Ureter (tissue), 1 donor: ENCODE measurements at regions not wholly inside any gene's neighbourhood (a gene's known extent, or its start where the extent isn't known, plus 50 kb on each side); places are given as distances from the start of the nearest gene placed in this dataset.
"Not testable (repeated sequence)": the region's sequence is repeated elsewhere in the genome, so short reads cannot be mapped to it uniquely, and the experiment has no call there.

Experiments
- DNase-seq: peaks from one replicate; pipeline ENCODE4 v3.0.0-alpha.2; 2020; ENCODE audit warnings: low spot score
- donor health status: DM: yes; HTN: yes; CAD: no.

- no peak for DNase-seq
These were observed 178.0 kb downstream of the SYK start for GRCh38 chr9:90979639-90980038.

GRCh38 chr9:90981726-90982125 is 180.1 kb downstream of the SYK start:
- no peak for DNase-seq

GRCh38 chr9:90983394-90983793 is 181.8 kb downstream of the SYK start:
- DNase-seq = no peak

DNA sequence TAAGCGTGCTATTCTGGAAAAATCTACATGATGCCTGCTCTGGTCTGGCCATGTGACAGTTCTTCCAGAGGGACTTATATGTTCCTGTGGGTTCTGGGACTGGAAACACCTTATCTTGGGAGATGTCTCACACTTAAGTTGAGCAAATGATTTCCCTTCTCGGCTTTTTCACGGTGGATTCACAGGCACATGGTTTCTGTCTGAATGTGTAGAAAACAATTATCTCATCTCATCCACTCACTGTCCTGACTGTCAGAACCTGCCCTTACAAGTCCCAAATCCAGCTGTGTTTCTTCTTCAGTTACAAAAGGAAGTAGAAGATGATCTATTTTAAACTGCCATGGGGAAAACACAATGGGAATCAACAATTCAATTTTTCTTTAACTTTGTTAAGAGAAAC is 184.0 kb downstream of the SYK start:
- DNase-seq = no peak

- no peak for DNase-seq
These were observed 184.5 kb downstream of the SYK start for GRCh38 chr9:90986161-90986560.

- DNase-seq = no peak
These were observed 185.9 kb downstream of the SYK start for GRCh38 chr9:90987566-90987965.

- no peak for DNase-seq
These were observed 186.7 kb downstream of the SYK start for GRCh38 chr9:90988318-90988717.

DNA sequence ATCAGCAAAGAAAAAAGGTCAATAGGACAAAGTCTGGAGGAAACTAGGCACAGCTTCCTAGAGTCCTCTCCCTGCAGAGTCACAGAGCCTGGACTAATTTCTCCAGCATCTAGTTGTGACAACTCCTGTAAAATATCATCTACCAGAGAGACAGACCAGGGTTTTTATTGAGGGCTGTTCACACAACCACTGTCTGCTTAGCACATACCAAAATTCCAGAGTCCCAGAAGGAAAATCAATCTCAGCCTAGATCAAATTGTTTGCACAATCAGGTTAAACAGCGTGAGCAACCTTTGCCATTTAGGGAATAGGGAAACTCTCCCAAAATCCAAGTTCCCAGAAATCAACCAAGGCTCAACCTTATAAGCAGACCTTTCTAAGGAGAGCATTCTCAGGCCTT is 190.3 kb downstream of the SYK start:
- DNase-seq = no peak

DNA sequence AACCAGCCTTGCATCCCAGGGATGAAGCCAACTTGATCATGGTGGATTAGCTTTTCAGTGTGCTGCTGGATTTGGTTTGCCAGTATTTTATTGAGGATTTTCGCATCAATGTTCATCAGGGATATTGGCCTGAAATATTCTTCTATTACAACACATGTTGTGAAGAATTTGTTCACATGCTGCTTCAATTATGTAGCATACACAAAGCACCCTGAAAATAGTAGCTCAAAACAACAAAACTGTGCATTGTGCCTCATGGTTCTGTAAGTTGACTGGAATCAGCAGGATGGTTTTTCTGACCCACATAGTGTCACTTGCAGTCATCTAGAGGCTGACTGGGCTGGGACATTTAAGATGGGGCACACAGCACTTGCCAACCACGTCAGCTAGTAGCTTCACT is 193.9 kb downstream of the SYK start:
- DNase-seq = no peak

DNA sequence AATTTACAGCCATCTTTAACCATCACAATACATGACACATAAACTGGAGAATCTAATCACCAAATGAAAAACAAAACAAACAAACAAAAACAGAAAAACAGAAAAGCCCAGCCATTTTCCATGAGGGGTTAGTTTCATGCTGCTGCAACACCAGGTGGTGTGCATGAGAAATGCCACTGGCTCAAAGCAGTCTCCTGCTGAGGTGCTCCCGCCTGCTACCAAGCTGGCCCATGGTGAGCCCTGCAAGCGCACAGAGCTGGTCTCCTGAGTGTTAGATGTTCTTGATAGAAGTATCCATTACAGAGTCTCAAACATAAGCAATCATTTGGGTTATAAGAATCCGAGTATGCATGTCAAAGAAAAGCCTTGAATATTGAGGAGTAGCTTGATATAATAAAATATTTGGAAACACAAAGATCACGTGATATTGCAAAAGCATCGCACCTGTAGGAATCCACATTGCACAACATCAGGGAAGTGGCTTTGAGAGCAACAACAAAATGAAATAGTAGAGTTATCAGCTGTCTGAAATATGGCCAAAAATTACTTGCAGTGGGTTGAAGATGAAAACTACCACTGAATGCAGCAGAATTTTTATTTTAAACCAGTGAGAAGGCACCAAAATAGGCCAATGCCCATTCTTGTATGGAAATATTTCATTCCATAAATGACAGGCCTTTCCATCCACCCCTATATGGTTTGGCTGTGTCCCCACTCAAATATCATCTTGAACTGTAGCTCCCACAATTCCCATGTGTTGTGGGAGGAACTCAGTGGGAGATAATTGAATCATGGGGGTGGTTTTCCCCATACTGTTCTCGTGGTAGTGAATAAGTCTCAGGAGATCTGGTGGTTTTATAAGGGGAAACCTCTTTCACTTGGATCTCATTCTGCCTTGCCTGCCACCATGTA is 194.8 kb downstream of the SYK start:
- DNase-seq = no peak

DNA sequence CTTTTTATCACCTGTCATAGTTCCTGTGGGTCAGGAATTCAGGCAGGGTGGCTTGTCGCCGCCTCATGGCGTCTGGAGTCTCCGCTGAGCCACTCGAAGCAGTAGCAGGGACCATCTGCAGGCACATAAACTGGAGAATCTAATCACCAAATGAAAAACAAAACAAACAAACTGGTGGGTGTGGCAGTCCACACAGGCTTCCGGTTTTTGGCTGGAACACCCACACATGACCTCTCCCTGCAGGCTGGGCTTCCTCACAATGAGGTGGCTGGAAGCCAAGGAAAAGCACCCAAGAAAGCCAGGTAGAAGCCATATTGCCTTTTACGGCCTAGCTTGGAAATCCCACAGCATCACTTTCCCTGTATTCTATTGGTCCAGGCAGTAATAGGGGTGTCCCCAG is 197.0 kb downstream of the SYK start:
- no peak for DNase-seq

DNA sequence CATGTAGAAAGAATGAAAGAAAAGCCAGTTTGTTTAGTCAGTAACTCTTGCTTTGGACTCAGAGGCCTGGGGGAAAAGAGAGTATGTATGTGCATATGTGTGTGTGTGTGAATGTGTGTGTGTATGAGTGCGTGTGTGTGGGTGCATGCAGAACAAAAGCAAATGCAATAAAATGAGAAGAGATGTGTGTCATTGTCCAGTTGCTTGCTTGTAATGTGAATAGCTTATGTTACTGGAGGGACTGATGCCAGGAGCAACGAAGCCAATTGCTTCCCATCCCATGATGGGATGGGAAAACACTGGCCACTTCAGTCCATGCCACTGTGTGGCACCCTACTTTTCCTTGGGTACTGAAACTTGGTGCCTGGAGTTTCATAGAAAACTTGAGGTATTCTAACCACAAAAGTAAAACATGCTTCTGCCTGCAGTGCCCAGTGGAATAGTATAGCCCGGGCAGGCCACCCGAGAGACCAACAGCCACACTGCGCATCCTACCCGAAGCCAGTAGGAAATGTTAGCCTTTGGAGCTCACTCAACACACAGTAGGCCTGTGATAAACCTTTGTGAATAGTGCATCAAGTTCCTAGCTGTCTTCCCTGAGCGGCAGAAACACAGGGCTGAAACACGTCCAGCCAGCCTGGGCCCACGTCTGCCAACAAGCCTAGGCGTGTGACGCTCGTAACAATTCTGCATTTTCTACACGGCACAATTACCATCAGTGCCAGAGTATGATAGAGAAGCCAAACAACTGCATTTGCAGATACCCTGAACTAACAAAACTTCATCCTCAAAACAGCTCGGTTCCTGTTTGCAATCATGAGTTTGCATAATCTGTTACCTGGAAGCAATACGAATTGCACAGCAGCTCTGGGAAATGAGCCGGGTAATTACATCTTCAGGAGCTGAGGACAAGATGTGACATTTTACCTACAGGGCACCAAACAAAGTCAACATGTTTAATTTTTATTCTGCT is 198.1 kb downstream of the SYK start:
- no peak for DNase-seq

DNA sequence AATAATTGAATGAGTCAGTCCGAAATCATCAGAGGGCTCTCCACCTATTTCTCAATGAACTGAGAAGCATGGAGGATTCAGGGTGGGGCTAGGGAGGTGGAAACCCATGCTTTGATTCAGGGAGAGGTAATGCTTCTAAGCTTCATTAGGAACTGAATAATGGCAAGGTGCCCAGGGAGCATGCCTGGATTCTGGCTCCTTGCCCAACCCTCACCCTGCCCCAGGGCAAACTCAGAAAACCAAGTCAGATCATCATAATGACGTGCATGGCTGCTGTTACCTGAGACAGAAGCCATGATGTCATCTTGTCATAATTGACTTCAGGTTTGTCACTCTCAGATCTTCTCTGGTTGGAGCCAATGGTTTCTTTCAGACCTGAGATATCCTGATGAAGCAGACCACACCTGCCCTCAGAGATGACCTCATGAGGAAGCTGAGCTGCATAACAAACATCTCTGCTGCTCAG is 199.6 kb downstream of the SYK start:
- peak; percentile 61 for DNase-seq

DNA sequence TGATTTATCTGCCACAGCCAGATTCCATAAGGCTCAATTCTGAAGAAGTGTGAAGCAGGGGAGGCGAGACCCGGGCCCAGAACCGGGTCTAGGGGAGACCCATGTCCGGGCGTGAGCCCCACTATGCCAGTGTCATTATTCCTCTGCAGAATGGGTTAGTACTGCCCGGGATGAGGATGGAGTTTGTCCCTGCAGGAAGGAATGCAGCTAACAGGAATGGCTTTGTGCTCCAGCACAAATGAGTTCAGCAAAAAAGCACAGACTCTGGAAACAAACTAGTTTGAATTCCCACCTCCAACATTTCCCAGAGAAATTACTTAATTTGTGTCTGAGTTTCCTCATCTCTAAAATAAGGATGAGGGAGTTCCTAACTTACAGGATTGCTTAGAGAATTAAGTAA is 202.9 kb downstream of the SYK start:
- no peak for DNase-seq

DNA sequence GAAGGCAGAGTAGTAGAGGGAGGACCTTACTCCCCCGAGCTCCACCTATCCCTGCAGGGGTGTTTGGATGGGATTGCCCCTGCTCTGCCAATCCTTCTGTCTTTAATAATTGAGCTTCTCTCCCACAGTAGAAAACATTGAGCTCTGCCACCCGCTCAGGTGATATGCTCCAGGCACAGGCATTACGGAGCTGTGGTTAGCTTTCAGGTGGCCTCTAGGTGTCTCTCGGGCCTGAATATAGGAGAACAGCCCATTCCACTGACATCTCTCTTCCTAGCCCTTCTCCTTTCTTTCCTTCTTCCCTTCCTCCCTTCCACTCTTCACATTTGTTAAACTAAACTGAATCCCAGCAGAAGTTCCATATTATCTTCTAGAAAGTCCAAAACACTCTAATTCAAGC is 203.4 kb downstream of the SYK start:
- DNase-seq = no peak

DNA sequence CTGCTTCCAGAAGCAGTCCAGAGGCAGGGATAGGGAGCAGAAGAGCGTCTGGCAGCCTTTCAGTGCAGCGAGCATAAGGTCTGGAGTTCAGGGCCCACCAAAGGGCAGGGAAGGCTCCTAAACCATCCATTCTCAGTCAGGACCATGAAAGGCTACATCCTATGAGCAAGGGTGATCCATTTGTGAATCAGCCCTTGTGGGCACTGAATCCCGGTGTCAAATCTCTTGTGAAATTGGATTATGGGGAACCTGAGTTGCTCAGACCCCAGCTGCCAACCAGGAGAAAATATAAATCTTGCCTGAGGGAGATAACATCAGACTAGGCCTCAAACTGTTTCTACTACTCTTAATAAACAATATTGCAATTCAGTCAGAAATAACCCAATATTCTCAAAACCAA is 204.4 kb downstream of the SYK start:
- no peak for DNase-seq

DNA sequence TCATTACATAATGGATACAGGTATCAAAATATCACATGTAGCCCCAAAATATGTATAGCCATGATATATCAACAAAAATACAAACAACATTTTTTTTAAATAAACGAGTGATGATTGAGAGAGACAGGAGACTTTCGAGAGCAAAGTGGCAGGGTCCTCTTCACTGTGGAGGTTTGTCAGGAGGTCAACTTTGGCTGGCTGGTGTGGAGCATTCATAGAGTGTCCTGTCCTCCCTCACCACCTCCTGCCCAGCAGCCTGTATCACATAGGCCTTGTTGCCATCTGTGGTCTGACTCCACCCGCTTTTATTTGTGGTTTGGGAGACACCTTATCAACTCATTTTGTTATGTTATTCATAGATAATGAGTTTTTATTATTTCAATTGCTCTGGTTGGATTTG is 206.9 kb downstream of the SYK start:
- DNase-seq = no peak

- DNase-seq = no peak
These were observed 210.3 kb downstream of the SYK start for GRCh38 chr9:91011891-91012290.

DNA sequence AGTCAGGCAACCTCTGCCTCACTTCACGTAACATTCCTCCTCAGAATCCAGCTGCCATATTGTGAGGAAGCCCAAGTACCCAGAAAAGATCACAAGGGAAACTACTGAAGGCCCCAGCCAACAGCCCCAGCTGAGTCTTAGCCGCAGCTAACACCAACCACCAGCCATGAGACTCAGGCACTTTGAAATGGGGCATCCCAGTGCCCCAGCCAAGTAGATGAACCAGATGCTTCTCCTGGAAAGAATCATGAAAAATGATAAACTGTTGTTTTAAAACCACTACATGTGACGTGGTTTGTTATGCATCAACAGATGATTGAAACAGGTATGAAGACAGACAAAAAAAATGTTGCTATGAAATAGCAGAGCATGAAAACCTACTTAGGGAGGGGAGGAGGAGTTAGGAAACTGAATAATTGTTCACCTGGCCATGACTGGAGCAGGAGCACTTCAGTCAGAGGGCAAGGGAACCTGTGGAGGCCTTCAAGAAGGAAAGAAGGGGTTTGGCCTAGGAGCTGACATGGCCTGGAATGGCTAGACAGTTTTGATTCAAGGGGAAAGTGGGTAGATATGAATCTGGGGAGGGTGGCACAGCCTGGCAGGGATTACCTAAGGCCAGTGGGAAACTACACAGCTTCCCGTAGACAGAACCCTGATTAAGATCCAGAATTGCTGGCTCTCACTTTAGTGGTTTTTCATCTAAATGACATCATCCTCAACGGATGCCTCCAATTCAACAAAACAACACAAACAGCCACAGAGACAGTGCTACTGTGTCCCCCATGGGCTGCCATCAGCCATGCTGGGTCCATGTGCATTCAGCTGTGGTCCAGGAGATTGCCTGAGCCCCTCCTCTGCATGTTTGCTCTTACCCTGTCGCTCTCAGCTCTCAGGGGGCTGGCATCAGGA is 211.6 kb downstream of the SYK start:
- no peak for DNase-seq

DNA sequence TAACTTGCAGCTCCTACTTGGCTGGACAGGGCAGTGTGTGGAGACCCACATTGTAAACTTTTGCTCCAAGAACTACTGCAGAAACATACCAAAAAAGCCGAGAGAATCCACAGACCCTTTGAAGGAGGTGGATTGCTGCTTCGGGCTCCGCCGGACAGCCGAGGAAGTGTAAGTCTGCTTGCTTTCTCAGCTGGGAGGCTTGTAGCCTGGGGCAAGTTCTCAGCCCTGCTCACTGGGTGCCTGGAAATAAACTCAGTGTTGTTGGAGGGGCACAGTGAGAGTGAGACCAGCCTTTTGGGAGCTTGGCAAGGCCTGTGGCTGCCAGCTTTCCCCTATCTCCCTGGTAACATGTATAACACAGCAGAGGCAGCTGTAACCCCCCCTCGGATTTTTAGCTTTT is 215.6 kb downstream of the SYK start:
- no peak for DNase-seq

GRCh38 chr9:91019871-91020270 is 218.3 kb downstream of the SYK start:
- not testable (repeated sequence) for DNase-seq

DNA sequence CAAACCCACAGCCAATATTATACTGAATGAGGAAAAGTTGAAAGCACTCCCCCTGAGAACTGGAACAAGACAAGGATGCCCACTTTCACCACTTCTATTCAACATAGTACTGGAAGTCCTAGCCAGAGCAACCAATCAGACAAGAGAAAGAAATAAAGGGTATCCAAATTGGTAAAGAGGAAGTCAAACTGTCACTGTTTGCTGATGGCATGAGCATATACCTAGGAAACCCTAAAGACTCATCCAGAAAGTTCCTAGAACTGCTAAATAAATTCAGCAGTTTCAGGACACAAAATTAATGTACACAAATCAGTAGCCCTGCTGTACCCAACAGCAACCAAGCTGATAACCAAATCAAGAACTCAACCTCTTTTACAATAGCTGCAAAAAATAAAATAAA is 220.0 kb downstream of the SYK start:
- DNase-seq = not testable (repeated sequence)
